GM12872 (cell line): ENCODE measurements at regions not wholly inside any gene's neighbourhood (a gene's known extent, or its start where the extent isn't known, plus 50 kb on each side); places are given as distances from the start of the nearest gene placed in this dataset.

Experiments
- TF ChIP-seq, protein P1 (sequence below): IDR thresholded peaks from 3 replicates; pipeline ENCODE4 v1.5.1; 2011; ENCODE audit warnings: low read depth, mild to moderate bottlenecking, low read length, moderate library complexity; ENCODE audit not compliant: insufficient read depth

DNA sequence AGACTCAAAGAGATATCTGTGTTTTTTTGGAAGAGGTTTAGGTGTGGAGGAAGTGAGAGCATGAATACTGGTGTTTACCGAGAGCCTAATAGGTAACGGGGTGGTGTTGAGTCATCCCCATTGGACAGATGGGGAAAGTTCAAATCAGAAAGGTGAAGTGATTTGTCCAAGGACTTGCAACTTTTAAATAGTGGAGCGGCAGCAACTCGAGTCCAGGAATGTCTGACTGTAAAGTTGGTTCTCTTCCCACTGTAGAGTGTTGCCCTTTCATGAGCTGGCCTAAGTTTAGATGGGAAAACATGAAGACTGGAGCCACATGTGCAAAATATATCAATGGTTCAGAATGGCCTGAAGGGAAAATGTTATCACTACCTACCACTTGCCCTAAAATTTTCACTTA, 125.7 kb downstream of the LYPLAL1 start:
- TF ChIP-seq, protein P1, sequence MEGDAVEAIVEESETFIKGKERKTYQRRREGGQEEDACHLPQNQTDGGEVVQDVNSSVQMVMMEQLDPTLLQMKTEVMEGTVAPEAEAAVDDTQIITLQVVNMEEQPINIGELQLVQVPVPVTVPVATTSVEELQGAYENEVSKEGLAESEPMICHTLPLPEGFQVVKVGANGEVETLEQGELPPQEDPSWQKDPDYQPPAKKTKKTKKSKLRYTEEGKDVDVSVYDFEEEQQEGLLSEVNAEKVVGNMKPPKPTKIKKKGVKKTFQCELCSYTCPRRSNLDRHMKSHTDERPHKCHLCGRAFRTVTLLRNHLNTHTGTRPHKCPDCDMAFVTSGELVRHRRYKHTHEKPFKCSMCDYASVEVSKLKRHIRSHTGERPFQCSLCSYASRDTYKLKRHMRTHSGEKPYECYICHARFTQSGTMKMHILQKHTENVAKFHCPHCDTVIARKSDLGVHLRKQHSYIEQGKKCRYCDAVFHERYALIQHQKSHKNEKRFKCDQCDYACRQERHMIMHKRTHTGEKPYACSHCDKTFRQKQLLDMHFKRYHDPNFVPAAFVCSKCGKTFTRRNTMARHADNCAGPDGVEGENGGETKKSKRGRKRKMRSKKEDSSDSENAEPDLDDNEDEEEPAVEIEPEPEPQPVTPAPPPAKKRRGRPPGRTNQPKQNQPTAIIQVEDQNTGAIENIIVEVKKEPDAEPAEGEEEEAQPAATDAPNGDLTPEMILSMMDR, result no peak

DNA sequence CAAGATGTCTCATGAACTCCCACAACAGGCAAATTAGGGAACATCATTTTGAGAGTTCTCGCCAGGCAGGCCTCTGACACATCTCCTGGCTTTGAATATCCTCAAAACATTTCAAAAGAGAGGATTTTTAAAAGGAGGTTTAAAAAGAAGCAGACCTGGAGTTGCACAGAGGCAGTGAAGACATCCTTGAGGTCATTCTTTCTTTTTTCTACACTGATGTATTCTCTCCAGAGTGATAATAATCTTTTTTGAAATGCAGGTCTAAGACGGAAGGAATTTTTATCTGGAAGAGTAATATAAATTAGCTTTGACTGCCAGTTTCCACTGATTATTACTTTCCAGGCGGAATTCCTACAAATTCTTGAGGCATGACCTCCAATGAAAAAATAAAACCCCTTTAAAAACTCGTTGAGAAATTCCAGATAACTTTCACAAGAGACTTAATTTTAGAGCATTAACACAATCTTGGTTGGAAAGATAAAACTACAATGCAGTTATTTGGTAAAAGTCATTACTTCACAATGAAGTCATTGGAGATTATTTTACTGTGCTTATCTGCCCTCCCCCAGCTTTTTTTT, 125.0 kb downstream of the LYPLAL1 start:
- TF ChIP-seq, protein P1, result no peak

DNA sequence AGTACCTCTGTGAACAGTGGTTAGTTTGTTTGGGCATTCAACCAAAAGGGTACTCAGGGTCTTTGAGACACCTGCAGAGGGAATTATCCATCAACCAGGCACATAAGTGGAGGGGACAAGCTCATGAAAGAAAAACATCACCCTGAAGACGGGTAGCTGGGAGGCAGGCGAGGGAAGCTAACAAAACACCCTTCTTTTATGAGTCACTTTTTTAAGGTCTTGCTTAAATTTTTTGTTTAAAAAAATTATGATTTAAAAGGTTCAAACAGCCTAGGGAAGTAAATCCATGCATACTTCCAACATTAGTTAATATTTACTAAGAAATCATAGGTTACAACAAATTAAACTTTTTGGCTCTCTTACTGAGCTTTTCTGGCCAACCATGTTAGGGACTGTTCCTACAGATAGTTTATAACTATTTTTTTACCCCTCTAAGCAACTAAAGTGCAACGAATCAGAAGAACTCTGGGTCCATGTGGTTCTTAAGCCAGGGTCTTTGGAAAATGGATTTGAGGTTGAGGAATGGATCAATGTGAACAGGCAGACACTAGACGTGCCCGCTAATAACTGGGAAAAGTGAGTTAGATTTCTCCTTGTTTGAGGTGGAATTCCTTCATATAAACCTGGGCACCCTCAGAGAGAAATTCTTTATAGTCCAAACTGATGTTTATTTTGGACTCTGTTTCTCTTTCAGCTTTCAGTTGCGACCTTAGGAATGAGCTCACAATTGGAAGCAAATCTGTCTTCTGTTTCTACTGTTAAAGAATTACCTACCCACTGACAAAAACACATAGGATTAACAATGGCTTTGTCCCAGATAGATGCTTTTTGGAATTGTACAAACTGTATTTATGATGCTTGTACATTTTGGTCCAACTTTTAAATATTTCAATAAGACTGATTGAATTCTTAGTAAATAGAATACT, 123.0 kb downstream of the LYPLAL1 start:
- TF ChIP-seq, protein P1, result no peak

DNA sequence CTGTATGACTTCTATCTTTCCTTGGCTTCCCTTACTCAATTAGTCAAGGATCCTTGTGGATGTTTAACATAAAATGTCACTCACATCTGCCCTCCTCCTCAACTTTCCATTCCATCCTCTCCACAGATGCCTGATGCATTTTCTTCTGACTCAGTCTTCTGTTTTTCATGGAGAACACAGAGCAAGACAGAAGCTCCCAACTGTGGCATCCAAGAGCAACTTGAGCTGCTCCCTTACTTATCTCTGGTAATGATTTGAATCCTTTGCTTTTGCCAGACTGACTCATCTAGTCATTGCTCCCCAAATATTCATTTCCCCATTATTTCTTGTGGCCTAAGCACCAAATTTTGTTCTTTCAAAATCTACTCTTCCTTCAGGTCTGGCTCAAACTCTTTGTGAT, 120.6 kb downstream of the LYPLAL1 start:
- TF ChIP-seq, protein P1, result no peak

DNA sequence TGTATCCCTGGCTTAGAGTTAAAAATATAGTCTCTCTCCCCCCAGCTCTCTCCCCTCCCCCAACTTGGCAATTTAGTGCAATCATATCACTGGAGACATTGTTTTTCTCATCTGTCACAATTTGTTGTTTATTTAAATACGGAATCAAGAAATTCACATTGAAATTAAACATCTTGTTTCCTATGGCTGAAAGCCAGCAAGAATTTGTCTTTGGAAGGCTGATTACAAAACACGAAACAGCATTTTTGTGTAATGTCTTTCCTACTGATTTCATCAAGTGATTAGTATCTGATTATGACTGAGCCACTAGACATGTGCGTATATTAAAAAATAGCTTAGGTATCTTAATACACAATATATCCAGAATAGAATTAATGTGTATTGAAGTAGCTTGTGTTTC, 119.7 kb downstream of the LYPLAL1 start:
- TF ChIP-seq, protein P1, result no peak

DNA sequence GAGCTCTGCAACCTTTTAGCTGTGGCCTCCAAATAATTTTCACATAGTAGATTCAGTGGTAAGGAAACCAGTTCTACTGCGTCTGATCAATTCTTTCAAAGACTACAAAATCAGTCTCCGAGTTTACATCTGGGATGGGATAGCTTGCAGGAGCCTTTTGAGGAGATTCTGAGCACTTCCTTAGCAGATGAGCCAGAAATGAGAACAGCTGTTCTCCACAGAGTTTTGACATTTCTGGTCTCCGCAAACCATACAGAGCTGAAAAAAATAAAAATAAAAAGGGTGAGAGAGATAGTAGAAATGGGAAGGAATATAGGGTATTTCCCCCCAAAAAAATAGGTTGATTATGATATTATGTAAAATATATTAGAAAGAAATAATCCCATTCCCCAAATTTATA, 119.3 kb downstream of the LYPLAL1 start:
- TF ChIP-seq, protein P1, result no peak

DNA sequence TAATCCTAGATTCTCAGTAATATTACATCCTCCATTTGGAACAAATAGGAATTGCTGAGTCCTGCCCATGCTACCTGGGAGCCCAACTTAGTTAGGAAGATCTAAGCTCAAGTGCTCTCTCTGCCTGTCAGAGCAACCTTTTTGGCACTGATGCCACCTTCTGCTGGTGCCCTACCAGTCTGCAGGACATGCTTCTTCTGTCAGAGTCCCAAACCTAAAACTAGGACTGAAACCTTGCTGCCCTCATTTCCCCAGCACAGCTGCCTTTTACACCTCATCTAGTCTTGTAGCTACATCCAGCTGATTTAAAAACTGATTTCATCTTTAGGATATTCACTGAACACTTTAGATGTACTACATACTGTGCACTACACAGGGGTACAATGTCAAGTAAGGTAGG, 118.7 kb downstream of the LYPLAL1 start:
- TF ChIP-seq, protein P1, result no peak
